Progenitor cell of endocrine pancreas (in vitro differentiated cells): ENCODE measurements at regions not wholly inside any gene's neighbourhood (a gene's known extent, or its start where the extent isn't known, plus 50 kb on each side); places are given as distances from the start of the nearest gene placed in this dataset.

Experiments used
- DNase-seq: peaks from one replicate; pipeline ENCODE4 v3.0.0; 2021; ENCODE audit warnings: low spot score; ENCODE audit not compliant: unreplicated experiment
- H3K27ac Mint-ChIP-seq: 2 replicates; pipeline ENCODE4 v1.8.0; 2021; ENCODE audit warnings: mild to moderate bottlenecking, moderate library complexity, mixed read lengths
- H3K27me3 Mint-ChIP-seq: 2 replicates; pipeline ENCODE4 v1.8.0; 2021; ENCODE audit warnings: mixed read lengths
- H3K36me3 Mint-ChIP-seq: 2 replicates; pipeline ENCODE4 v1.8.0; 2022; ENCODE audit warnings: mixed read lengths; ENCODE audit not compliant: insufficient read depth
- H3K4me1 Mint-ChIP-seq: 2 replicates; pipeline ENCODE4 v1.8.0; 2021; ENCODE audit warnings: low read depth, mixed read lengths
- H3K4me3 Mint-ChIP-seq: 2 replicates; pipeline ENCODE4 v1.8.0; 2021; ENCODE audit warnings: low read depth, mild to moderate bottlenecking, moderate library complexity, mixed read lengths
- H3K9me3 Mint-ChIP-seq: 2 replicates; pipeline ENCODE4 v1.8.0; 2021; ENCODE audit warnings: low read depth, mixed read lengths
- TF ChIP-seq, protein P1 (sequence below): fragments of 200-600 bp; sonication (generic); IDR thresholded peaks from one replicate; pipeline ENCODE4 v1.5.0; 2021; ENCODE audit warnings: antibody characterized with exemption, mild to moderate bottlenecking; ENCODE audit not compliant: unreplicated experiment

GRCh38 chr12:77299001-77299400 is 233.6 kb upstream of the E2F7 start:
- no peak for DNase-seq
- Mint-ChIP-seq H3K9me3 (peaks cover 3% of the 10 kb centered on the region), H3K27ac (no peak overlapping the region), H3K36me3 (no peaks in the 10 kb centered on the region), H3K4me1 (no peaks in the 10 kb centered on the region), H3K27me3 (peaks cover 3% of the 10 kb centered on the region), H3K4me3 (no peak overlapping the region)
- TF ChIP-seq, protein P1, sequence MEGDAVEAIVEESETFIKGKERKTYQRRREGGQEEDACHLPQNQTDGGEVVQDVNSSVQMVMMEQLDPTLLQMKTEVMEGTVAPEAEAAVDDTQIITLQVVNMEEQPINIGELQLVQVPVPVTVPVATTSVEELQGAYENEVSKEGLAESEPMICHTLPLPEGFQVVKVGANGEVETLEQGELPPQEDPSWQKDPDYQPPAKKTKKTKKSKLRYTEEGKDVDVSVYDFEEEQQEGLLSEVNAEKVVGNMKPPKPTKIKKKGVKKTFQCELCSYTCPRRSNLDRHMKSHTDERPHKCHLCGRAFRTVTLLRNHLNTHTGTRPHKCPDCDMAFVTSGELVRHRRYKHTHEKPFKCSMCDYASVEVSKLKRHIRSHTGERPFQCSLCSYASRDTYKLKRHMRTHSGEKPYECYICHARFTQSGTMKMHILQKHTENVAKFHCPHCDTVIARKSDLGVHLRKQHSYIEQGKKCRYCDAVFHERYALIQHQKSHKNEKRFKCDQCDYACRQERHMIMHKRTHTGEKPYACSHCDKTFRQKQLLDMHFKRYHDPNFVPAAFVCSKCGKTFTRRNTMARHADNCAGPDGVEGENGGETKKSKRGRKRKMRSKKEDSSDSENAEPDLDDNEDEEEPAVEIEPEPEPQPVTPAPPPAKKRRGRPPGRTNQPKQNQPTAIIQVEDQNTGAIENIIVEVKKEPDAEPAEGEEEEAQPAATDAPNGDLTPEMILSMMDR: no peak

DNA sequence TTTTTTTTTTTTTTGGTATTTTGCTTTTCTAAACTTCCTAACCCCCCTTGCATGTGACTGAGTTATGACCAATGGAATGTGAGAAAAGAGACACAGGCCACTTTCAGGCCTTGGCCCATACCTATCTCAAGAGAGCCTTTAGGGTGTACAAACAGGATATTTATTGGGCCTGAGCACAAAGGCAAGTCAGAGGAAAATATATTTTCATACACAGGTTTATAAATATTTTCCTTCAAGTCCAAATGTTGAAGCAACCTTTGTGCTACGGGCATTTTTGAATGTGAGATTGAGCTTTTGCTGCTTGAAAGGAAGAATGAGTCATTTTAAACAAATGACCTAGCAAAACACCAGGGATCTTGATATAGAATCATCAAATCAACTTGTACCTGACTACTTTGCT is 228.6 kb upstream of the E2F7 start:
- Mint-ChIP-seq H3K4me1 (peaks cover 6% of the 10 kb centered on the region), H3K4me3 (no peak overlapping the region), H3K27me3 (peaks cover 3% of the 10 kb centered on the region), H3K36me3 (no peaks in the 10 kb centered on the region), H3K9me3 (peaks cover 10% of the 10 kb centered on the region), H3K27ac (no peak overlapping the region)
- TF ChIP-seq, protein P1: no peak
- DNase-seq: no peak

- Mint-ChIP-seq H3K27me3 (no peaks in the 10 kb centered on the region), H3K36me3 (no peaks in the 10 kb centered on the region), H3K4me1 (no peaks in the 10 kb centered on the region), H3K27ac (no peak overlapping the region), H3K4me3 (no peak overlapping the region), H3K9me3 (no peaks in the 10 kb centered on the region)
- no peak for DNase-seq
- TF ChIP-seq, protein P1: no peak
These were observed 209.6 kb upstream of the E2F7 start for GRCh38 chr12:77274926-77275325.

DNA sequence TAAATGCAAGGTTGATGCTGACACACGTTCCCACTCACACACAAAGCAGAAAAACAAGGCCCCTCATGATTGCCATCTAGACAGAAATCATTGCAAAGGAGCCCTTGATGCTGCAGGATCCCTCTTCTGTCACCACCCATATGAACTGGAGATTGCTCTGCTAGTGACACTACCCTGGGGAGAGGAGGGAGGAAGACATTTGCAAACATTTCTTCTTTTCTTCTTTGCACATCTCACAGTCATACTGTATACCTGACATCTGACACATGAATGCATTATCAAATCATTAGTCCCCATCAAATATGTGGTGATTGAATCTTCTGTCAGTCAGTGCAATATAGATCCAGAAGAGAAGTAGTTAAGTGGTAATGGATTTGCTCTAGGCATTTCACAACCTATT is 208.5 kb upstream of the E2F7 start:
- Mint-ChIP-seq H3K4me1 (peaks cover 3% of the 10 kb centered on the region), H3K27me3 (no peaks in the 10 kb centered on the region), H3K9me3 (no peaks in the 10 kb centered on the region), H3K36me3 (no peaks in the 10 kb centered on the region), H3K4me3 (no peak overlapping the region), H3K27ac (no peak overlapping the region)
- TF ChIP-seq, protein P1: no peak
- DNase-seq: no peak

DNA sequence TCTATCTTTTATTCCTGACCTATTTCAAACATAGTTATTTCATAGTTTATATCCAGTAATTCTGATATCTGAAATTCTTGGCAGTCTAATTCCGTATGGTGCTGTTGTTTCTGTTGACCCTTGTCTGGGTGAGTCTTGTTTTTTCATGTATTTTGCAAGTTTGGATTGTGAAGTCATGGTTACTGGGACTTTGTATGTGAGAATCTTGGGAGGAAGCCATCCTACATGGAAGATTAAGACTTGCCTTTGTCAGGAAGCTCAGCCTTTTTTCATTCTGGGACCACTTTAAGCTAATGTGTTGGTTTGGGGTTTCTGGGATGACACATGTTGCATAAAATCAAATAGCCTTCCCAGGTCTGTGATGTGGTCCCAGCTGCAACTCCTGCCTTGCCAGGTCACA is 191.6 kb upstream of the E2F7 start:
- Mint-ChIP-seq H3K27me3 (no peaks in the 10 kb centered on the region), H3K27ac (no peak overlapping the region), H3K36me3 (no peaks in the 10 kb centered on the region), H3K4me3 (no peak overlapping the region), H3K4me1 (no peaks in the 10 kb centered on the region), H3K9me3 (peaks cover 10% of the 10 kb centered on the region)
- no peak for DNase-seq
- TF ChIP-seq, protein P1: no peak
